ENCODE measurements at regions not wholly inside any gene's neighbourhood (a gene's known extent, or its start where the extent isn't known, plus 50 kb on each side); places are given as distances from the start of the nearest gene placed in this dataset.

- DNase-seq, result no peak
- TF ChIP-seq, protein P1, sequence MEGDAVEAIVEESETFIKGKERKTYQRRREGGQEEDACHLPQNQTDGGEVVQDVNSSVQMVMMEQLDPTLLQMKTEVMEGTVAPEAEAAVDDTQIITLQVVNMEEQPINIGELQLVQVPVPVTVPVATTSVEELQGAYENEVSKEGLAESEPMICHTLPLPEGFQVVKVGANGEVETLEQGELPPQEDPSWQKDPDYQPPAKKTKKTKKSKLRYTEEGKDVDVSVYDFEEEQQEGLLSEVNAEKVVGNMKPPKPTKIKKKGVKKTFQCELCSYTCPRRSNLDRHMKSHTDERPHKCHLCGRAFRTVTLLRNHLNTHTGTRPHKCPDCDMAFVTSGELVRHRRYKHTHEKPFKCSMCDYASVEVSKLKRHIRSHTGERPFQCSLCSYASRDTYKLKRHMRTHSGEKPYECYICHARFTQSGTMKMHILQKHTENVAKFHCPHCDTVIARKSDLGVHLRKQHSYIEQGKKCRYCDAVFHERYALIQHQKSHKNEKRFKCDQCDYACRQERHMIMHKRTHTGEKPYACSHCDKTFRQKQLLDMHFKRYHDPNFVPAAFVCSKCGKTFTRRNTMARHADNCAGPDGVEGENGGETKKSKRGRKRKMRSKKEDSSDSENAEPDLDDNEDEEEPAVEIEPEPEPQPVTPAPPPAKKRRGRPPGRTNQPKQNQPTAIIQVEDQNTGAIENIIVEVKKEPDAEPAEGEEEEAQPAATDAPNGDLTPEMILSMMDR (IDR thresholded peaks at IDR 0.05), result no peak
- TF ChIP-seq POLR2A (IDR thresholded peaks at IDR 0.05), result no peak
- H3K4me3 ChIP-seq, result no peak overlapping the region
- 41 to 73% methylated on average over 3 of the region's 3 CpGs for WGBS, 2 donors
- no peak for ATAC-seq
- H3K9me3 ChIP-seq, result no peaks in the 10 kb centered on the region
- intact Hi-C loops (cut with DNase I), result no loop called here
- no peaks in the 10 kb centered on the region for H3K36me3 ChIP-seq (replicated peaks in 1 of 2; ENCODE audit: insufficient read depth in 1 of 2, low read depth in 2 of 2)
- H3K4me1 ChIP-seq, result no peaks in the 10 kb centered on the region
- no peaks in the 10 kb centered on the region for H3K27me3 ChIP-seq
- H3K27ac ChIP-seq, result no peak overlapping the region
These were observed 305.7 kb upstream of the NOCT start for GRCh38 chr4:138709859-138710258.

DNA sequence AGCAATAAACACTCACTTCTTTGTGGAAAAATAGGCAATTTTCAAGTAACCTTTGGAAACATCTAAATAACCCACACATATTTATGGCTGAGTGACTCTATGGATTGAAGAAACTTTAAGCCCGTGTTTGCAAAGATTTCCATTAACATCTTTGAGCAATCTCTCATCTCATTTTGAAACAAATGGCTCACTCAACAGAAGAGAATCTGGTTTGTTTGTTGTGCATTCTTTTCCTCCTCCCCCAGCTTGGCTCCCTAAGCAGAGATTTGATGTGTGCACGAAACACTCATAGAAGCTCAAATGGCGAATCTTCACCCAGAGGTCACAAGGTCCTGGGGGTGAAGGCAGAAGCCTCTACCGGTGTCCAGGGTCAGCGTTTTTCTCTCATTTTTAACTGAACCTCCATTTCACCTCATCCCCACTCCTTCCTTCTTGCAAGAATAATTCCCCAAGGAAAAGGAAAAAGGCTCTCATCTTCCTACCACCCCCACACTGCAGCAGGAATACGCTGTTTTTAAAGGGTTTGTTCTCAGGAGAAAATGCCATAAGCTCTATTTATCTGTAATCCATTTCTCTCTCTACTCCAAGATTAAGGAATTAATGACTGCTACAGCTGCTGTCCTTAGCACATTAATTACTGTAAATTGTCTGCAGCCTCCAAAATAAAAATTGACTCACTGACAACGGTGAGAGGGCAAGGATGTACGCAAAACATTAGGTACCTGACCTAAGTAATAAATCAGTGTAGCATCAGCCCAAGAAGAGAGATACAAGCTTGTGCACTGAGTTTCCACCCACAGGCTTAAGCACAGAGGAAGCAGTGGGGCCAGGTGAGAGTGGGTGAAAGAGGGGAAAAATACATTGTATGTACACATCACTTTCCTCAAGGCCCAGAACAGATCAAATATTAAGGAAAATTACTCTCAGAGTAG, 307.6 kb upstream of the NOCT start:
- DNase-seq (no peak), ATAC-seq (no peak)
- Histone ChIP-seq H3K27me3 (no peaks in the 10 kb centered on the region), H3K36me3 (replicated peaks in 1 of 2; ENCODE audit: insufficient read depth in 1 of 2, low read depth in 2 of 2) (no peaks in the 10 kb centered on the region), H3K27ac (no peak overlapping the region), H3K4me3 (no peak overlapping the region), H3K9me3 (no peaks in the 10 kb centered on the region), H3K4me1 (no peaks in the 10 kb centered on the region)
- intact Hi-C loops (cut with DNase I), result no loop called here
- 40 to 45% methylated on average over 8 of the region's 8 CpGs for WGBS, 2 donors
- no peak for TF ChIP-seq POLR2A (IDR thresholded peaks at IDR 0.05)
- TF ChIP-seq, protein P1 (IDR thresholded peaks at IDR 0.05), result no peak

DNA sequence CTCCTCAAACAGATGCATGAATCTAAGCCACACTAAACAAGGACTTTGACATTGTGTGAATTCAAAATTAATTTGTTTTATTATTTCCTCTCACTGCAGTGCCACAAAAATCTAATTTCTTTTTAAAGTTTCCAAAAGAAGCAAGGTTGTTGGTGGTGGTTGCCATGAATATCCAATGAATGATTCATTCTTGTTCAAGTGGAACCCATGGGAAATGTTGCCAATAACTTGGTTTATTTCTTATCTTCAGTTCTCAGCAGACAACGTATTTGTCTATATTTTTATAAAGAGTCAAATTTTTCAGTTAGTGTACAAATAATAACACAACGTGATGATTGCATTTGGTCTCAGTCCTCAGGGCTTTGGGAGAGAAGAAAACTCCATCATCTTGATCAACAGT, 309.4 kb upstream of the NOCT start:
- ATAC-seq (no peak), DNase-seq (no peak)
- Histone ChIP-seq H3K27me3 (no peaks in the 10 kb centered on the region), H3K4me3 (no peak overlapping the region), H3K27ac (no peak overlapping the region), H3K36me3 (replicated peaks in 1 of 2; ENCODE audit: insufficient read depth in 1 of 2, low read depth in 2 of 2) (no peaks in the 10 kb centered on the region), H3K9me3 (no peaks in the 10 kb centered on the region), H3K4me1 (no peaks in the 10 kb centered on the region)
- TF ChIP-seq, protein P1 (IDR thresholded peaks at IDR 0.05), result no peak
- TF ChIP-seq POLR2A (IDR thresholded peaks at IDR 0.05), result no peak
- intact Hi-C loops (cut with DNase I), result no loop called here
- WGBS, 2 donors, result 45 to 51% methylated on average over 2 of the region's 2 CpGs

DNA sequence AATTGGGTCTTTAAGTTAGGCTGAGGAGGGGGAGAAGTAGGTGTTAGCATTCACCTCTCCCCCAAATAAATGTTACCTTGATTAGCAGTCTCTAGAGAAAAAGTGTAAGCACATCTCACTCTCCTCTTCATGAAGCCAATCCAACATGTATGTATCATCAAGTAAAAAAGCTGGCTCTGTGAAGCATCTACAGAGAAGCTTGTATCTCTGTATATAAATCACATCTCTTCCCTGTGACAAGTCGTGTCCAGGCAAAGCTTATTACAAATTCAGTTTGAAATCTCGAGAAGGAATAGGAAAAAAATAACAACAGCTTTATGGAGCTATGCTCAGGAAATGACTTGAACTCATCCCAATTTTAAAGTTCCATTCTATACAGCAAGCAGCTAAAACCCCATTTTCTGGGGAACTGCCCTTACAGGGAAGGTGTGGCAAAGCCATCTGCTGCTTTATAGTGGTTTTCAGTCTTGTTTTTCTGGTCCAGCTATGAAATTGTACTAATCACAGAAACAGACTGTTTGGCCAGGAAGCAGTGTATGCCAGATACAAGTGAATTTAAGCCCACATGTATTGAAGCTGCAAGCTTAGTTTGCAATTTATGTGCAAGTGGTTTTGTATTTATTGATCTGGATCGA, 313.3 kb upstream of the NOCT start:
- DNase-seq (no peak), ATAC-seq (no peak)
- 28 to 29% methylated on average over 3 of the region's 3 CpGs for WGBS, 2 donors
- intact Hi-C loops (cut with DNase I), result no loop called here
- no peaks in the 10 kb centered on the region for H3K4me1 ChIP-seq
- H3K36me3 ChIP-seq (replicated peaks in 1 of 2; ENCODE audit: insufficient read depth in 1 of 2, low read depth in 2 of 2), result no peaks in the 10 kb centered on the region
- H3K27ac ChIP-seq, result no peak overlapping the region
- H3K4me3 ChIP-seq, result no peak overlapping the region
- no peaks in the 10 kb centered on the region for H3K9me3 ChIP-seq
- H3K27me3 ChIP-seq, result no peaks in the 10 kb centered on the region
- TF ChIP-seq POLR2A (IDR thresholded peaks at IDR 0.05), result no peak
- TF ChIP-seq, protein P1 (IDR thresholded peaks at IDR 0.05), result no peak
